ENCODE measurements at regions not wholly inside any gene's neighbourhood (a gene's known extent, or its start where the extent isn't known, plus 50 kb on each side); places are given as distances from the start of the nearest gene placed in this dataset.

GRCh38 chr5:67281874-67282273 lies 85.3 kb upstream of the CD180 start:
- no peak for DNase-seq

- DNase-seq = no peak
These were observed 77.2 kb upstream of the CD180 start for GRCh38 chr5:67273689-67274356.

- DNase-seq = no peak
These were observed 76.0 kb upstream of the CD180 start for GRCh38 chr5:67272453-67273130.

DNA sequence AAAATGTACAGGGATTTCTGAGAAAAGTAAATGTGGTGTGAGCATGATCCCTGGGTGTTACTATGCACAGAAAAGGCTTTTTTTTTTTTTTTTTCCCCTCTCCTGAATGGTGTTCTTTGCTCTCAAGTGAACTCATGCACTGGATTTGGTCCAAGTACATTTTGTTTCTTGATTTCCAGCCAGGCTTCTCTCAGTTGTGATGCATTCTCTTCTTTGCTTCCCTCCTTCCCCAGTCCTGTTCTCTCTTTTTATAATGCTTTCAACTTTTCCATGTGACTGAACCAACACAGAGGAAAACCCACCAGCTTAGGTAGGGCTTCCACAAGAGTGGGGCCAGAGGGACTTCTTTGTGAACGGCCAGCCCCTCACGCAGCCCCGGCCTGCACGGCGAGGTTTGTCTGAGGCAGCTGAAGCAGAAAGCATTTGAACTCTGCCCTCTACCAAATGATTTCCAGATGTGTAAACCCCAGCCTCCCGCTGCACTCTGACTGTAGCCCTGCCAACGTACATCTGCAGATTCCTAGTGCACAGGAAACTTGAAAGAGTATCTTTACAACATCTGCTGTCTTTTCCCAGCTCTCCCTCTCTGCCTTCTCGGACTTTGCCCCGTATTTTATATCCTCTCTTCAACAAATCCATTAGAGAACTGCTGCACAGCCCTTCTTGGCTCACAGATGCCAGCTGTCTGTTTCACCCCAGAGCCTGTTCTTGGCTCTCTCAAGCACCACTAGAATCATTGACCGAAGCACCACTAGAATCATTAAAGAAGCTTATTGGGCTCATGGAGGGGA lies 71.8 kb upstream of the CD180 start:
- no peak for DNase-seq

DNA sequence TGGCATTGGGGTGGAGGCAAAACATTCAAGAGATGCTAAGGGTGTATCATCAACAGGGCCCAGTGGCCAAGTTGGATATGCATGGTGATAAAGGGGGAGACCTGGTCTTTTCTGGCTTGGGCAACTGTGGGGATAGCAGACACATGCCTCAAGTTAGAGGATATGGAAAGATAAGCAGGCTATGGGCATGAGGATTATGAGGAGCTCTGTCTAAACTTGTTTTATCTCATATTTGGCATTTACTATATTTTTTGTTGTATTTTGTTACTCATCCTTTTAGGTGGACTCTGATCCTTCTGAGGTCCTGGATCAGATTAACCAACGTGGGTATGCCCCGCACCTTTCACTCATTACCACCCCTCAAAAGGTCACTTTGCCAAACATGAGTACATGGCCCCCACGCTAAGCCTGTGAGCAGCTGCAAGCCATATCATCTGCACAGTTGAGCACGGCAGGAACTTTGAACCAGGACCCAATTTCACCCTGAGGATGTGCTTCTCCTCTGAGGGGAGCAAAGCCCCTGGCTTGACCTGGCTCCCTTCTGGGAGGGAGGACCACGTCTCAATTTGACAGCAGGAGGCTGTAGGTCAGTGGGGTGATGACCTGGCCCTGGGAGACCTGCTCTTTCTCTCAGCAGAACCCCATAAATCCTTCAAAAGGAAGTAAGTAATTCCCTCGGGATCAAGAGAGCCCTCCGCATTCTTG lies 71.1 kb upstream of the CD180 start:
- DNase-seq = no peak

DNA sequence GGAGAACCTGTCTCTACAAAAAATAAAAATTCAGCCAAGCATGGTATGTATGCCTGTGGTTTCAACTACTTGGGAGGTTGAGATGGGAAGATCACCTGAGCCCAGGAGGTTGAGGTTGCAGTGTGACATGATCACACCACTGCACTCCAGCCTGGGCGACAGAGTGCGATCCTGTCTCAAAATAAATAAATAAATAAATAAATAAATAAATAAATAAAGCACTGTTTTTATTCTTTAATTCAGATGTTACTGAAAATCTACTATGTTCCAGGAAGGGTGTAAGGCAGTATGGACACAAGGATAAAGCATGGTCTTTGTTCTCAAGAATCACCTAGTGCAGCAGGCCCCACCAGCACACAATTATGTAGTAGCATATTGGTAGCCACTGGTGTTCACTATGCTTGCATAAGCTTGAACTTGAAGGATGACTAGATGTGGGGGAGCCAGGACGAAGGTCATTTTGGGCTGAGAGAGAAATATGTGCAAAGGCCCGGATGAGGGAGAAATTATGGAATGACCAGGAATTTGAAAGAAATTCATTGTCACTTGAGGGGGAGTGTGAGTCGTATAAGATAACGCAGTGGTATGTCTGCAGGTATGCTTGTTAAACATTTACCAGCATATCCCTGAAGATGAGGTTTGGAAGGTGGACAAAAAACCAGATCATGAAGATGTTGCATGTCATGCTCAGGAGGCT lies 70.2 kb upstream of the CD180 start:
- DNase-seq = no peak

- no peak for DNase-seq
These were observed 69.4 kb upstream of the CD180 start for GRCh38 chr5:67265951-67266350.

DNA sequence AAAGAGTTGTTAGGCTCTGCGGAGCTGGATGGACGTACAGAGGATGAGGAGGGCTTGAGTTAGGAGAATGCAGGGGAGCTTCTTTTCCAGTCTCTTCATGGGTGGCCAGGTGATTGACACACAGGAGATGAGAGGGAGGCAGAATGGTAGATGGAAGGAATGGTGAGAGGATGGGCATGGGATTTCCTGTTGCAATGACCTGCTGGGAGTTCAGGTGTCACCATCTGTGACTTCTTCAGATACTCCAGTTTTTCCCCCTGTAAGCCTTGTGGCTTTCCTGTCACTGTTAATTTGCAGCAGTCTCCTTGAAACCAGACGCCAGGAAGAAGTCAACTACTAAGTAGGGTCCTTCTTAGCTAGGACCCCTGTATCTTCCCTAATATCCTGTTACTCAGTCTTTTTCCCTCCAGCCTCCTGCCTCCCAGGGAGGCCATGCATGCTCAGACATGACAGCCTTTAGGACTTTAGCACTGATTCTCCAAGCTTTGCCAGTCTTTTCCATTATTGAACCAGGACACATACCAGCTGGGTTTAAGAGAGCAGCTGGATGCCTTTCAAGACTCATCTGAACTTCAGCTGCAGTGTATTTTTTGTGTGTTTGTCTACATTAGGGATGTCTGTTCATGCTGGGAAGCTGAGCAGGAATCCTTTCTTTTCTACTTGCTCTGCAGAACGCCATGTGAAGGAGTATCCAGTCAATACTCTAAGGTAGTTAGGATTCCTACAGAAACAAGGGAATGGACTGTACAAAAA lies 67.2 kb upstream of the CD180 start:
- no peak for DNase-seq

DNA sequence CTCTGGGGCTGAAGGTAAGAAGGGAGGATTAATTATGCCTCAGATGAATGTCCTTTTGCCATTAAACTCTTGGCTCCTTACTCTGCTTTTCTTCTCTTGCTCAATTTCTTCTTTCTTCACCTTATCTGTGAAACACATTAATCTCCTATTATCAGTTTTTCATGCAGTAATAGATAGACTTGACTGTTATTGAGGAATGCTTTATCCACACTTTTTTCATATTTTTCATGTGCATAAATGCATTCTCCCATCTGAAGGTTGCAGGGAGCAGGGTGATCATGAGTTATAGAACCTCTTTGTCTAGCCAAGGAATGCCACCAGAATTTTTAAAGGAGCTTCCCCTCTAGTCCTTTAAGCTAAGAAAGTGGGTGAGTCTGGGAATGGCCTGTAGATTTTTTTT lies 66.4 kb upstream of the CD180 start:
- no peak for DNase-seq

GRCh38 chr5:67262206-67262605 lies 65.6 kb upstream of the CD180 start:
- no peak for DNase-seq

GRCh38 chr5:67259548-67260215 lies 63.1 kb upstream of the CD180 start:
- no peak for DNase-seq

- no peak for DNase-seq
These were observed 60.9 kb upstream of the CD180 start for GRCh38 chr5:67257500-67257899.

DNA sequence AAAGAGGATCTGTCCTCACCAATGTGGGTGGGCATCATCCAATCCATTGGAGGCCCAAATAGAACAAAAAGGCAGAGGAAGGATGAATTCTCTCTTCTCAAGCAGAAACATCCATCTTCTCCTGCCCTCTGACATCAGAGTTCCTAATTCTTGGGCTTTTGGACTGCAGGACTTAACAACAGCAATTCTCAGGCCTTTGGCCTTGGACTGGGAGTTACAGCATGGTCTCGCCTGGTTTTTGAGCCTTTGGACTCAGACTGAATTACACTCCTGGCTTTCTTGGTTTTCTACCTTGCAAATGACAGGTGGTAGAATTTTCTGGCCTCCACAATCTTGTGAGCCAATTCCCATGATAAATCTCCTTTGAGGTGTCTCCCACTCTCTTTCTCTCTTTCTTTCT lies 60.5 kb upstream of the CD180 start:
- DNase-seq = no peak

DNA sequence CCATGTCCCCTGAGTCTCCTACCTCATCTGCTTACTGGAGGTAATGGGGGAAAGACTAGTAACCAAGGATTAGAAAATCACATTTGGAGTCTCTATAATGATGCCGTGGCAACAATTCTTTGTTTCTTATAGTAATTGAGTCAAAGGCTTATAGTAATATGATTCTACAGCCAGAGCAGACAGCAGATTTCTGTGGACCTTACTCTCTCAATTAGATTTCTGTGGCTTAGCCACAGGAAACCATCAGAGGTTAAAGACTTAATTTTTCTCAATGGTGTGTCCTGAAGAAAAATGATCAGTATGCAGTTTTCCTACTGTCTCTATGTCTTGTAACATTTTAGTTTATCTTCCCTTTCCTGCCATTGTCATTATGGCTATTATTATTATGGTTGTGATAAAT lies 59.3 kb upstream of the CD180 start:
- no peak for DNase-seq

DNA sequence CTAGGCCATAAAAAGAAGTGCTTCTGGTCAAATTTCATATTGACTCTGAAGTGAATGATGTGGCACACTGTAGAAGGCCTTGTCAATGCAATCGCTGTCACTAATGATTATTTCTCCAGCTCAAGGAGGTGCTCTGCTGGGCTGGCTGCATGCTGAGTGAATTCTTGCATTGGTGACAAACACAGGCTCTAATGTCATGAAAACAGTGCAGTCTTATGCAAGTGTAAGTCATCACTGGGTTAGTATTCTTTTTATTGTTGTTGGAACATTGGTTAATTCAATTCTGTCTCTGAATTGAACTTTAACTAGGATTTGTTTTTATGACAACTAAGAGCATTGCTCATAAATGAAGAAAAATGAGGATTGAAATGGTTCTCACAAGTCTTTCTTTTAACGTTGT lies 57.3 kb upstream of the CD180 start:
- DNase-seq = no peak

- DNase-seq = no peak
These were observed 52.9 kb upstream of the CD180 start for GRCh38 chr5:67249590-67249895.

DNA sequence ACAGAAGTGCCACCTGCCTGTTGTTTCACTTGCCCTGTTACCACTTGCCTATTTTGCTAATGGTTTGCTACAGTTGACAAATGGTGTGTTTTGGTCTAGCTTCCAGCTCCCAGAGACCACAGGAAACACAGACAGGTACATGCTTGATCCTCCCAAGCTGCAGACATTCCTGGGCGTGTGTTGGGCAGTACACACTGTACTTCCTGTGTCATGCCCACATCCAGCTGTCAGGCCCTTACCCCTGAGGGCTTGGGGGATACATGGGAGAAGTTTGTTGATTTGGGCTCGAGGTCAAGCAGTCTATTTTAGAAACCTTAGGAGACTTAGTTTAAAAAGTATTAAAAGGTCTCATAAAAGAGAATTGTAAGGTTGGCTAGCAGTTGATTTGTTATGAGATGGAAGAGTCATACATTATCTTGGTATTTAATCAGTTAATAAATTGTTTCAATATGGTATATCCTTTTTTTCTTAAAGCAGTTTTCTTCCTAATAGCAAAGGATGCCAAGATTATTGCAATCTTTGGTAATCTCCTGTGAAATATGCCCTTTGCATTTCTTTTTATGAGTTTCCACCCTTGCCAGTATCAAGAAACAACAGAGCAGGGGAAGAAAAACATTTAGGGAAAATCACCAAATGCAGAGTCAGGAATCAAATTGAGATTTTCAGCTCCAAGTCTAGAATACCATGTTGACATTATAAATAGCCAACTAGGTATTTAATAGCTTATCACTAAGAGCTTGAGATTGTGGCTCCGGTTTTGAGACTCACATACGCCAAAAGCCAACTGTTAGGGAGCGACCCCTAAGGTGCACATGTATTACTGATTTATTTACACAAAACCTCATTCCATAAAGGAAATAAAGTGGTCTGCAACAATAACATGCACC lies 52.3 kb upstream of the CD180 start:
- DNase-seq = no peak

- no peak for DNase-seq
These were observed 50.1 kb upstream of the CD180 start for GRCh38 chr5:67246546-67247268.
